GM13976 (cell line): ENCODE measurements at regions not wholly inside any gene's neighbourhood (a gene's known extent, or its start where the extent isn't known, plus 50 kb on each side); places are given as distances from the start of the nearest gene placed in this dataset.

Experiments used
- DNase-seq: peaks from one replicate; pipeline ENCODE4 v3.0.0; 2012; ENCODE audit warnings: low spot score
- CTCF ChIP-seq: IDR thresholded peaks from 2 replicates; pipeline ENCODE4 v1.5.1; 2012; ENCODE audit warnings: borderline replicate concordance, mild to moderate bottlenecking; ENCODE audit not compliant: insufficient read depth; ENCODE audit errors: extremely low read depth, missing control alignments, control extremely low read depth
- in situ Hi-C: fragments of 300-500 bp; cut with MboI; formaldehyde crosslinking; loops from one replicate; pipeline ENCODE4 v1.12.0; 2022; ENCODE audit warnings: low sequenced_read_pairs, mixed read lengths, inconsistent platforms; ENCODE audit not compliant: unreplicated experiment

DNA sequence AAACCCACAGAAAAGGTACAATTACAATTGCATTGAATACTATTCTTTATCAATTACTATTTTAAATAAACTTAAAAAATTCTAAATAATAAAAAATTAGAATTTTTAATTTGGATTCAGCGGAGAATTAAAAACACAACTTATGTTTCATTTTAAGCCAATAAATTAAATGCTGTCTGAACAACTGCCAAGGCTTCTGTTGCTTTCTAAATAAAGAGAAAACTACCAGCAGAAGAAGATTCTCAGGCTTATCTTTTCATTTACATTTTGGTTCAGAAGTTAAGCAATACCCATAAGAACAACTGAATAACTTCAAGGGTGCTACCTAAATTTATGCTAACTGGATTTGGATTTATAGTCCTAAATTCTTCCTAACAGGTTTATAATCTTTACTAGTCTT, 150.0 kb upstream of the FTMT start:
- in situ Hi-C loops: no loop called here
- TF ChIP-seq CTCF: no peak
- DNase-seq: no peak

DNA sequence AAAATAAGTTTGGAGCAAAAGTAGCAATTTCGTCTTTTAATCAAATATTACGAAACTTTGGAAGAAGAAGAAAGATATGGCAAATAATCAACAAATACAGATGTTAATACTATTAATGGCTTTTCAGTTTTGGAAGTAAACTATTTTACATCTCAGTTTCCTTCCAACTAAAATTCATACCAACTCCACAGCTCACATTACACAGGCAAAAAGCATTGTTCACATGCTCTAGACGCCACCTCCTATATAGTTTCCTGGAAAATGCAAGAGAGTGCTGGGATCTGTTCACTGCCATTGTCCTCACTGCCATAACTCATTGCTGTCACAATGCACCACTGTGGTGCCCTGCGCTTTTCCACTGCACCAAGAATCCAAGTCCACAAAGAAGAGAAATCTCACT, 149.0 kb upstream of the FTMT start:
- DNase-seq: no peak
- TF ChIP-seq CTCF: no peak
- in situ Hi-C loops: no loop called here

GRCh38 chr5:121704291-121704690, 147.4 kb upstream of the FTMT start:
- in situ Hi-C loops: no loop called here
- no peak for TF ChIP-seq CTCF
- DNase-seq: no peak

DNA sequence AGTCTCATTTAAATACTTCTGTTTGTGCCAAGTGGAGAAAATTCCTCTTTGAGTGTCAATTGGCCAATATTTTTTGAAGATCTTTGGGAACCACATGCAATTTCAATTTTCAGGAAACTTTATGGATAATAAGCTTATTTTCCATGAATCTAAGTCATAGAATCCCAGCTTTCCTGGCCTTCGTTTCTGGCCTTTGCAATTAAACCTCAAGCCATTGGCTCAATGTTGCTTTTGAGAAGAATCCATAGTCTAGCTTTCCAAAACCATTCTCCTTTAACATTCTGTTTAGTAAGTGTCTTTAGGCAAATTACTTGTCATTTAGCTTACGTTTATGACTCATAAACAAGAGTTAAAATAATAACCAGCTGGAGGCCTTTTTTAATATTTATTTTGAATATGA, 145.0 kb upstream of the FTMT start:
- DNase-seq: no peak
- in situ Hi-C loops: no loop called here
- TF ChIP-seq CTCF: no peak

DNA sequence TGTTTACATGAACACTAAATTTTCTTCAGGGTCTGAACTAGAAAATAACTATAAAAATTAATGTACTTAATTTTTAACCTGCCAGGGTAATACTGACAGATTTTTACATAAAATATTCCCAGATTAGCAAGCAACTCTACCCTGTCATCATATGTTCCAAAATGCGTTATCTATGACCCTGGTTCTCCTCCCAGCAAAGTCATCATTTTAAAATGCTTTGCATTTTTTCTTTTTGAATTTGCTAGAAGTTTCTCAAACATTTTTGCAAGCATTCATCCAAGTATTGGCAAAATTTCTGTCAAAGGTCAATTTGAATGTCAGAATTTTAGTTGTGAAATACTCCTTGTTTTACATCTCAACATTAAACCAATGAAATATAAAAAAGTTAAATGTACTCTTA, 144.5 kb upstream of the FTMT start:
- no peak for DNase-seq
- in situ Hi-C loops: no loop called here
- TF ChIP-seq CTCF: no peak

- in situ Hi-C loops: no loop called here
- DNase-seq: no peak
- no peak for TF ChIP-seq CTCF
Measured at GRCh38 chr5:121711416-121711815, 140.3 kb upstream of the FTMT start.

DNA sequence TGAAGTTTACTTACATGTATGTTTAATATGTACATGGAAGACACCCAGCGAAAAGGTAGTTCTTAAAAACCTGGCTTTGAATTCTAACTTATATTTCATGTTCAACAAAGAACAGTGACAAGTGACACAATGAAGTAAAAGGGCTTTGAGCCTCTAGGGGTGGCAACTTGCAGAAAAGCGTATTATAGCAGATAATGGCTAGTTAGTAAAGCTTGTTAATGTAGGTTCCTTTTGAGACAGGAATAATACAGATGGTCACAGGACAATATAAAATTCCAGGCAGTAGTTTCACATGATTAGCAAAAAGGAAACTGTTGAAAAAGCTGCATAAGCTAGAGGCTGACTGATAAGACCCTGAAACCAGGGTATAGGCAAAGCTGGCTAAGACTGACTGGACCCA, 132.4 kb upstream of the FTMT start:
- in situ Hi-C loops: no loop called here
- no peak for DNase-seq
- TF ChIP-seq CTCF: no peak
